PC-9 (cell line): ENCODE measurements at regions not wholly inside any gene's neighbourhood (a gene's known extent, or its start where the extent isn't known, plus 50 kb on each side); places are given as distances from the start of the nearest gene placed in this dataset.
A peak's percentile ranks its signal among the peaks of the same experiment; 100 is the strongest.

Source experiments
- BruUV-seq: library from RNA; stranded (reverse); fragments of 400-500 nt; replicated peaks from 2 replicates; lab custom pipeline; 2021; lab: Mats Ljungman, UMichigan
- CTCF ChIA-PET: fragments of 300-600 bp; sonication (Branson Sonifier 250); formaldehyde crosslinking; loops from one replicate; lab custom pipeline; 2022; ENCODE audit warnings: antibody characterized with exemption; lab: Charles Lee
- POLR2A ChIA-PET: fragments of 300-600 bp; sonication (Branson Sonifier 250); formaldehyde crosslinking; loops from one replicate; lab custom pipeline; 2022; ENCODE audit warnings: antibody characterized with exemption; ENCODE audit not compliant: unreplicated experiment; lab: Charles Lee
- DNase-seq, 2 experiments: peaks; one replicate each; pipeline versions ENCODE4 v3.0.0 to v3.0.0-alpha.2; 2015 to 2022; ENCODE audit warnings: mixed read lengths in 1 of 2
- H2AFZ ChIP-seq: fragments of 200-600 bp; sonication (generic); 2 replicates; pipeline ENCODE4 v1.8.1; 2017; ENCODE audit warnings: antibody characterized with exemption
- H3F3A ChIP-seq: fragments of 200-600 bp; sonication (generic); 2 replicates; pipeline ENCODE4 v1.8.1; 2017; ENCODE audit warnings: antibody characterized with exemption, mild to moderate bottlenecking, low read depth; ENCODE audit not compliant: insufficient read depth
- H3K27ac ChIP-seq: fragments of 200-600 bp; sonication (generic); 2 replicates; pipeline ENCODE4 v1.6.1; 2016; ENCODE audit warnings: mixed run types
- H3K27me3 ChIP-seq: fragments of 200-600 bp; sonication (generic); 2 replicates; pipeline ENCODE4 v1.6.1; 2016; ENCODE audit warnings: low read depth, mixed run types; ENCODE audit not compliant: insufficient read depth
- H3K36me3 ChIP-seq: fragments of 200-600 bp; sonication (generic); 2 replicates; pipeline ENCODE4 v1.6.1; 2016; ENCODE audit warnings: low read depth, mixed run types
- H3K4me1 ChIP-seq: fragments of 200-600 bp; sonication (generic); replicated peaks from 2 replicates; pipeline ENCODE4 v1.6.1; 2016; ENCODE audit warnings: mixed run types; ENCODE audit not compliant: insufficient read depth
- H3K4me2 ChIP-seq: fragments of 200-600 bp; sonication (generic); 2 replicates; pipeline ENCODE4 v1.6.1; 2017; ENCODE audit warnings: mixed run types
- H3K4me3 ChIP-seq: fragments of 200-600 bp; sonication (generic); 2 replicates; pipeline ENCODE4 v1.6.1; 2016; ENCODE audit warnings: mixed run types
- H3K79me2 ChIP-seq: fragments of 200-600 bp; sonication (generic); 2 replicates; pipeline ENCODE4 v1.6.1; 2017; ENCODE audit warnings: low read depth, mixed run types
- H3K9me2 ChIP-seq: fragments of 200-600 bp; sonication (generic); 2 replicates; pipeline ENCODE4 v1.8.1; 2017; ENCODE audit warnings: mild to moderate bottlenecking; ENCODE audit not compliant: insufficient read depth
- H3K9me3 ChIP-seq: fragments of 200-600 bp; sonication (generic); 2 replicates; pipeline ENCODE4 v1.8.1; 2016; ENCODE audit warnings: low read depth; ENCODE audit not compliant: insufficient read depth
- H4K20me1 ChIP-seq: fragments of 200-600 bp; sonication (generic); 2 replicates; pipeline ENCODE4 v1.8.1; 2017; ENCODE audit not compliant: insufficient read depth
- EZH2 ChIP-seq: fragments of 200-600 bp; sonication (generic); IDR thresholded peaks from 2 replicates; pipeline ENCODE4 v1.8.0; 2017; ENCODE audit warnings: antibody characterized with exemption, low read depth
- intact Hi-C: fragments of 100-400 bp; cut with micrococcal nuclease; formaldehyde crosslinking; loops from one replicate; pipeline ENCODE4 v1.10.0; 2022; ENCODE audit not compliant: unreplicated experiment
- TF ChIP-seq, protein P1 (sequence below): fragments of 200-600 bp; sonication (generic); conservative IDR thresholded peaks from 2 replicates; pipeline ENCODE4 v1.6.1; 2017; ENCODE audit warnings: mixed run types, antibody characterized with exemption, mild to moderate bottlenecking, moderate library complexity

DNA sequence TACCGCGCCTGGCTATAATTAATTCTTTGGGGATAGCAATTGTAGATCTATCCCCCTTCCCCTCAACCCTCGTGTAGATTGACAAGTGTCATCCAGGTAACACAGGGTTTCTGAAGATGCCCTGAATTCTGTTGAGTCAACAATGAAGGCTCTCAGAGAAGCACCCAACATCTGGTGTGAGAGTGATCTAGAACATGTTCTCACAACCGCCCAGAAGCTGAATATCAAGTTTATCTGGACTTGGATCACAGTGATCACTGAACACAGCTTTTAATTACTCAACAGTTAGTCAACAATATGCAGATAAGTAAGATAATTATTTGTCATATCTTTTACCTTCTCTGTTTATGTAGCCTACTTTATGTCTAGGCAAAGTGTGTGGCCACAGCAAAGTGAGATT lies 204.2 kb upstream of the RGMB start:
- Histone ChIP-seq H4K20me1 (no peaks in the 10 kb centered on the region), H3K4me3 (no peak overlapping the region), H2AFZ (no peak overlapping the region), H3K4me2 (no peak overlapping the region), H3K27ac (no peak overlapping the region), H3K79me2 (no peaks in the 10 kb centered on the region), H3F3A (no peaks in the 10 kb centered on the region; the same call in 1 of the 2 replicates), H3K9me2 (no peaks in the 10 kb centered on the region), H3K27me3 (no peaks in the 10 kb centered on the region), H3K4me1 (peaks cover 8% of the 10 kb centered on the region; the same call in 1 of the 2 replicates), H3K36me3 (no peaks in the 10 kb centered on the region), H3K9me3 (no peaks in the 10 kb centered on the region)
- ChIA-PET POLR2A (no interaction called here), CTCF (no interaction called here)
- BruUV-seq: no TSS peak
- DNase-seq: no peak
- intact Hi-C loops: no loop called here
- no peak for TF ChIP-seq EZH2
- TF ChIP-seq, protein P1, sequence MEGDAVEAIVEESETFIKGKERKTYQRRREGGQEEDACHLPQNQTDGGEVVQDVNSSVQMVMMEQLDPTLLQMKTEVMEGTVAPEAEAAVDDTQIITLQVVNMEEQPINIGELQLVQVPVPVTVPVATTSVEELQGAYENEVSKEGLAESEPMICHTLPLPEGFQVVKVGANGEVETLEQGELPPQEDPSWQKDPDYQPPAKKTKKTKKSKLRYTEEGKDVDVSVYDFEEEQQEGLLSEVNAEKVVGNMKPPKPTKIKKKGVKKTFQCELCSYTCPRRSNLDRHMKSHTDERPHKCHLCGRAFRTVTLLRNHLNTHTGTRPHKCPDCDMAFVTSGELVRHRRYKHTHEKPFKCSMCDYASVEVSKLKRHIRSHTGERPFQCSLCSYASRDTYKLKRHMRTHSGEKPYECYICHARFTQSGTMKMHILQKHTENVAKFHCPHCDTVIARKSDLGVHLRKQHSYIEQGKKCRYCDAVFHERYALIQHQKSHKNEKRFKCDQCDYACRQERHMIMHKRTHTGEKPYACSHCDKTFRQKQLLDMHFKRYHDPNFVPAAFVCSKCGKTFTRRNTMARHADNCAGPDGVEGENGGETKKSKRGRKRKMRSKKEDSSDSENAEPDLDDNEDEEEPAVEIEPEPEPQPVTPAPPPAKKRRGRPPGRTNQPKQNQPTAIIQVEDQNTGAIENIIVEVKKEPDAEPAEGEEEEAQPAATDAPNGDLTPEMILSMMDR: no peak

DNA sequence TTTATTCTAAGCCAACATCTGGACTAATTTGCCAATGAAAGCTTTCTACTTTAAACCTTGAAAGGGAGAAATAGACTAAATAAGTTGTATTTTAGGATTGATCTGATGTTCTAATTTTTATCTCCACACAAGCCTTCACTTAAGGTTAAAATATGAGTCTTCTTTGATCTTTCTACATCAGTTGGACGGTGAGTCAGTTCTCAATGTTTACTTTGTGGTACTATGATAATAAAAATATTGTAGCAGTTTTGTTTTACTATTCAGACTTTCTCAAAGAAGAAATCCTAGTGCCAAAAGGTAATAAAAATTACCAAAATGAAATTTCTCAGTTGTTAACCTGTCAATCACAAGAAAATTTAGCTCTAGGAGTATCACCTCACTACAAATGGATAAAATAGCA lies 203.5 kb upstream of the RGMB start:
- no peaks in the 10 kb centered on the region for H3K9me3 ChIP-seq
- no peaks in the 10 kb centered on the region for H4K20me1 ChIP-seq
- no peak overlapping the region for H3K4me3 ChIP-seq
- no peaks in the 10 kb centered on the region for H3K9me2 ChIP-seq
- no peak overlapping the region for H3K27ac ChIP-seq
- peaks cover 8% of the 10 kb centered on the region; the same call in 1 of the 2 replicates for H3K4me1 ChIP-seq
- ChIA-PET CTCF (no interaction called here), POLR2A (no interaction called here)
- H3K27me3 ChIP-seq: no peaks in the 10 kb centered on the region
- no peak for TF ChIP-seq EZH2
- TF ChIP-seq, protein P1: no peak
- no peak overlapping the region for H3K4me2 ChIP-seq
- intact Hi-C loops: no loop called here
- no peaks in the 10 kb centered on the region; the same call in 1 of the 2 replicates for H3F3A ChIP-seq
- H3K36me3 ChIP-seq: no peaks in the 10 kb centered on the region
- H3K79me2 ChIP-seq: no peaks in the 10 kb centered on the region
- no peak overlapping the region for H2AFZ ChIP-seq
- no TSS peak for BruUV-seq
- DNase-seq: peak in 1 of 2 experiments; percentile 38

DNA sequence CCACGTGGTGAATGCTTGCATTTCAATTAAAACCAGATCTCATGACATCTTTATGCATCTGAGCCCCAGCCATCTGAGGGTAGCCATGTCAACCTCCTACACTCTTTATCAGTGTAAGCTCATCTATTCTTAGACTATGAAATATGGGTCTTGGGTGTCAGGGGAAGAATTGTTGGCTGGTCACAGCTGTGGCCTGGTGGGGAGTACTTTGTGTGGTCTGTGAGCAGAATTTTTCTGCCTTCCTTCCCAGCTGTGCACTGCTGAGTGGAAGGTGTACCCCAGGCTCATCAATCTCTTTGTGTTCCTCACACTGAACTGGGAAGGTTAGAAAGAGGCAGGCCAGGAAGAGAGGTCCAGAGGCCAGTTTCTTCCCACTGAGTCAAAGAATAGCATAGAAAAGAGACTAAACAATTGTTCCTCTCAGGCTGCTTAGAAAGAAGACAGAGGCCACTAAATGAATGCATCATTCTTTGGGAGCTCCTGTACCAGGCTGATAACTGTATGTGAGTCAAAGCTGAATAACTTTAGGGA lies 202.7 kb upstream of the RGMB start:
- no peaks in the 10 kb centered on the region for H3K36me3 ChIP-seq
- H3K4me3 ChIP-seq: no peak overlapping the region
- no peaks in the 10 kb centered on the region for H3K9me3 ChIP-seq
- no peaks in the 10 kb centered on the region for H4K20me1 ChIP-seq
- no peak overlapping the region for H2AFZ ChIP-seq
- CTCF ChIA-PET: no interaction called here
- no TSS peak for BruUV-seq
- H3K9me2 ChIP-seq: no peaks in the 10 kb centered on the region
- no peak for TF ChIP-seq EZH2
- TF ChIP-seq, protein P1: no peak
- H3K27me3 ChIP-seq: no peaks in the 10 kb centered on the region
- no peak overlapping the region for H3K4me2 ChIP-seq
- POLR2A ChIA-PET: no interaction called here
- no peak for DNase-seq
- H3K27ac ChIP-seq: no peak overlapping the region
- no peaks in the 10 kb centered on the region; the same call in 1 of the 2 replicates for H3F3A ChIP-seq
- no peaks in the 10 kb centered on the region for H3K79me2 ChIP-seq
- intact Hi-C loops: no loop called here
- peaks cover 8% of the 10 kb centered on the region; the same call in 1 of the 2 replicates for H3K4me1 ChIP-seq
